CD4-positive, alpha-beta memory T cell (primary cell): ENCODE measurements at regions not wholly inside any gene's neighbourhood (a gene's known extent, or its start where the extent isn't known, plus 50 kb on each side); places are given as distances from the start of the nearest gene placed in this dataset.
"Not testable (repeated sequence)": the region's sequence is repeated elsewhere in the genome, so short reads cannot be mapped to it uniquely, and the experiment has no call there.

ENCODE experiments used
- CTCF ChIA-PET: fragments of 350-600 bp; sonication (Branson Sonifier 250); formaldehyde crosslinking; loops from one replicate; lab custom pipeline; 2021; ENCODE audit warnings: inconsistent platforms; ENCODE audit not compliant: partially characterized antibody; lab: Charles Lee
- POLR2A ChIA-PET: fragments of 350-600 bp; sonication (Branson Sonifier 250); formaldehyde crosslinking; loops from one replicate; lab custom pipeline; 2021; ENCODE audit not compliant: partially characterized antibody; lab: Charles Lee
- DNase-seq, 5 donors: peaks; one replicate each; pipeline versions ENCODE4 v3.0.0 to v3.0.0-alpha.2; 2020 to 2022; ENCODE audit warnings: mixed read lengths in 1 of 5
- H3K27ac ChIP-seq: one replicate; pipeline ENCODE4 v1.7.0; 2013; ENCODE audit warnings: low read depth, low read length
- H3K27me3 ChIP-seq: 2 replicates; pipeline ENCODE4 v1.7.0; 2013; ENCODE audit warnings: mild to moderate bottlenecking, low read length, moderate library complexity; ENCODE audit not compliant: insufficient read depth
- H3K36me3 ChIP-seq: 2 replicates; pipeline ENCODE4 v1.7.0; 2013; ENCODE audit warnings: mild to moderate bottlenecking, low read length, moderate library complexity; ENCODE audit not compliant: insufficient read depth
- H3K4me1 ChIP-seq: 2 replicates; pipeline ENCODE4 v1.7.0; 2013; ENCODE audit warnings: mild to moderate bottlenecking, low read length, moderate library complexity; ENCODE audit not compliant: insufficient read depth
- H3K4me3 ChIP-seq, 2 donors: one replicate each; pipeline ENCODE4 v1.7.0; 2013; ENCODE audit warnings: low read length in 2 of 2, mild to moderate bottlenecking in 1 of 2
- H3K9me3 ChIP-seq, 2 donors: one replicate each; pipeline ENCODE4 v1.7.0; 2013; ENCODE audit warnings: low read length in 2 of 2, control low read depth in 1 of 2; ENCODE audit not compliant: control insufficient read depth in 1 of 2
- H3K27ac Mint-ChIP-seq, 7 donors: one replicate each; pipeline ENCODE4 v1.8.0; 2020 to 2021; ENCODE audit warnings: mixed read lengths in 7 of 7, mild to moderate bottlenecking in 6 of 7, inconsistent platforms in 3 of 7, moderate library complexity in 3 of 7
- H3K27me3 Mint-ChIP-seq, 2 donors: one replicate each; pipeline ENCODE4 v1.8.0; 2020 to 2021; ENCODE audit warnings: mixed read lengths in 2 of 2
- H3K36me3 Mint-ChIP-seq, 2 donors: one replicate each; pipeline ENCODE4 v1.8.0; 2020 to 2021; ENCODE audit warnings: mixed read lengths in 2 of 2, inconsistent platforms in 1 of 2, mild to moderate bottlenecking in 1 of 2
- H3K4me1 Mint-ChIP-seq, 4 donors: one replicate each; pipeline ENCODE4 v1.8.0; 2020 to 2021; ENCODE audit warnings: mixed read lengths in 4 of 4, mild to moderate bottlenecking in 1 of 4
- H3K4me3 Mint-ChIP-seq, 8 donors: one replicate each; pipeline ENCODE4 v1.8.0; 2020 to 2021; ENCODE audit warnings: mixed read lengths in 8 of 8, mild to moderate bottlenecking in 7 of 8, moderate library complexity in 6 of 8, inconsistent platforms in 3 of 8
- H3K9me3 Mint-ChIP-seq, 8 donors: one replicate each; pipeline ENCODE4 v1.8.0; 2020 to 2021; ENCODE audit warnings: mixed read lengths in 8 of 8, mild to moderate bottlenecking in 5 of 8, inconsistent platforms in 3 of 8, moderate library complexity in 1 of 8
- intact Hi-C: fragments of 100-400 bp; cut with micrococcal nuclease; formaldehyde crosslinking; loops from one replicate; pipeline ENCODE4 v1.15.1; 2023

GRCh38 chr1:148245443-148245842, 93.4 kb upstream of the NBPF11 start:
- H3K27ac Mint-ChIP-seq, intact Hi-C loops, H3K9me3 Mint-ChIP-seq: not testable (repeated sequence)

GRCh38 chr1:148233250-148233649, 81.2 kb upstream of the NBPF11 start:
- H3K4me3 ChIP-seq, H3K4me1 ChIP-seq, H3K9me3 Mint-ChIP-seq, H3K36me3 Mint-ChIP-seq, DNase-seq, POLR2A ChIA-PET, H3K36me3 ChIP-seq, H3K27ac ChIP-seq, CTCF ChIA-PET, H3K27ac Mint-ChIP-seq, H3K27me3 Mint-ChIP-seq, H3K27me3 ChIP-seq, H3K9me3 ChIP-seq, H3K4me3 Mint-ChIP-seq, H3K4me1 Mint-ChIP-seq, intact Hi-C loops: not testable (repeated sequence)

More at GRCh38 chr1:148245443-148245842, 93.4 kb upstream of the NBPF11 start:
- H3K4me1 ChIP-seq, H3K27me3 ChIP-seq, H3K9me3 ChIP-seq, H3K4me3 ChIP-seq, DNase-seq, H3K36me3 ChIP-seq, CTCF ChIA-PET, POLR2A ChIA-PET, H3K4me1 Mint-ChIP-seq, H3K27ac ChIP-seq, H3K36me3 Mint-ChIP-seq, H3K4me3 Mint-ChIP-seq, H3K27me3 Mint-ChIP-seq: not testable (repeated sequence)

- H3K36me3 Mint-ChIP-seq, H3K27ac ChIP-seq, H3K27ac Mint-ChIP-seq, POLR2A ChIA-PET, H3K9me3 Mint-ChIP-seq, H3K4me3 Mint-ChIP-seq, intact Hi-C loops, H3K4me3 ChIP-seq, H3K4me1 Mint-ChIP-seq, H3K27me3 ChIP-seq, H3K4me1 ChIP-seq, H3K36me3 ChIP-seq, CTCF ChIA-PET, H3K27me3 Mint-ChIP-seq, H3K9me3 ChIP-seq, DNase-seq: not testable (repeated sequence)
These were observed 76.8 kb upstream of the NBPF11 start for GRCh38 chr1:148228846-148229245.

- POLR2A ChIA-PET, H3K9me3 Mint-ChIP-seq, DNase-seq, H3K27me3 ChIP-seq, CTCF ChIA-PET, H3K36me3 Mint-ChIP-seq, H3K27me3 Mint-ChIP-seq, intact Hi-C loops, H3K9me3 ChIP-seq, H3K4me1 ChIP-seq, H3K4me3 ChIP-seq, H3K27ac ChIP-seq, H3K27ac Mint-ChIP-seq, H3K4me1 Mint-ChIP-seq, H3K36me3 ChIP-seq, H3K4me3 Mint-ChIP-seq: not testable (repeated sequence)
These were observed 70.5 kb upstream of the NBPF11 start for GRCh38 chr1:148222399-148223159.

- DNase-seq, H3K9me3 Mint-ChIP-seq, H3K4me1 Mint-ChIP-seq, H3K4me3 ChIP-seq, intact Hi-C loops, H3K27ac ChIP-seq, H3K27me3 ChIP-seq, POLR2A ChIA-PET, H3K4me1 ChIP-seq, H3K27me3 Mint-ChIP-seq, H3K27ac Mint-ChIP-seq, H3K4me3 Mint-ChIP-seq, H3K36me3 Mint-ChIP-seq, H3K9me3 ChIP-seq, CTCF ChIA-PET, H3K36me3 ChIP-seq: not testable (repeated sequence)
These were observed 69.5 kb upstream of the NBPF11 start for GRCh38 chr1:148221593-148221992.

GRCh38 chr1:148219229-148219628, 67.1 kb upstream of the NBPF11 start:
- H3K9me3 Mint-ChIP-seq, H3K4me3 Mint-ChIP-seq, POLR2A ChIA-PET, H3K4me3 ChIP-seq, H3K36me3 ChIP-seq, H3K27me3 ChIP-seq, H3K4me1 ChIP-seq, DNase-seq, CTCF ChIA-PET, H3K27ac Mint-ChIP-seq, H3K9me3 ChIP-seq, H3K27ac ChIP-seq, H3K4me1 Mint-ChIP-seq, H3K27me3 Mint-ChIP-seq, H3K36me3 Mint-ChIP-seq, intact Hi-C loops: not testable (repeated sequence)

- H3K36me3 Mint-ChIP-seq, H3K27ac Mint-ChIP-seq: not testable (repeated sequence)
These were observed 59.1 kb upstream of the NBPF11 start for GRCh38 chr1:148211191-148211590.

GRCh38 chr1:148210624-148211023, 58.5 kb upstream of the NBPF11 start:
- H3K9me3 ChIP-seq, intact Hi-C loops, H3K4me1 Mint-ChIP-seq, CTCF ChIA-PET, H3K9me3 Mint-ChIP-seq, H3K27ac ChIP-seq, H3K36me3 Mint-ChIP-seq, DNase-seq, POLR2A ChIA-PET, H3K27me3 ChIP-seq, H3K27ac Mint-ChIP-seq, H3K4me1 ChIP-seq, H3K4me3 Mint-ChIP-seq, H3K36me3 ChIP-seq, H3K27me3 Mint-ChIP-seq, H3K4me3 ChIP-seq: not testable (repeated sequence)

More at GRCh38 chr1:148211191-148211590, 59.1 kb upstream of the NBPF11 start:
- POLR2A ChIA-PET, H3K27me3 Mint-ChIP-seq, H3K36me3 ChIP-seq, H3K27ac ChIP-seq, H3K9me3 Mint-ChIP-seq, intact Hi-C loops, CTCF ChIA-PET, H3K4me3 ChIP-seq, H3K27me3 ChIP-seq, H3K4me3 Mint-ChIP-seq, H3K4me1 ChIP-seq, H3K4me1 Mint-ChIP-seq, DNase-seq, H3K9me3 ChIP-seq: not testable (repeated sequence)
